ENCODE measurements at regions not wholly inside any gene's neighbourhood (a gene's known extent, or its start where the extent isn't known, plus 50 kb on each side); places are given as distances from the start of the nearest gene placed in this dataset.

DNA sequence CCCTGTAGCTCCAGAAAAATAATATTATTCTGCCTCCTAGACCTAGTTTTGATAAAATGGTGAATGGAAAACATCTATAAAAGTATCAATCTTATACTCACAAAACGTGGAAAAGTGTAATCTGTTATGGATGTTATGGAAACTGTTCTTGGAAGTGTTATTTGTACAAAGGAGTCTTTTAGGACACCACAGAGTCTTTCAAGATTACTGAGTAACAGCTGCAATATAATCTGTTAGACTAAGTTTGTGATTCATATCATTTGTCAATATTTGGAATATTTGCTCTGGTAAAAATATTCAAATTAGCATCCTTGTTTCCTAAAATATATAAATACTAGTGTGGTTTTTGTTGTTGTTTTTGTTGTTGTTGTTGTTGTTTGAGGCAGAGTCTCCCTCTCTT, 87.9 kb downstream of the RAD51AP2 start:
- TF ChIP-seq, protein P1, sequence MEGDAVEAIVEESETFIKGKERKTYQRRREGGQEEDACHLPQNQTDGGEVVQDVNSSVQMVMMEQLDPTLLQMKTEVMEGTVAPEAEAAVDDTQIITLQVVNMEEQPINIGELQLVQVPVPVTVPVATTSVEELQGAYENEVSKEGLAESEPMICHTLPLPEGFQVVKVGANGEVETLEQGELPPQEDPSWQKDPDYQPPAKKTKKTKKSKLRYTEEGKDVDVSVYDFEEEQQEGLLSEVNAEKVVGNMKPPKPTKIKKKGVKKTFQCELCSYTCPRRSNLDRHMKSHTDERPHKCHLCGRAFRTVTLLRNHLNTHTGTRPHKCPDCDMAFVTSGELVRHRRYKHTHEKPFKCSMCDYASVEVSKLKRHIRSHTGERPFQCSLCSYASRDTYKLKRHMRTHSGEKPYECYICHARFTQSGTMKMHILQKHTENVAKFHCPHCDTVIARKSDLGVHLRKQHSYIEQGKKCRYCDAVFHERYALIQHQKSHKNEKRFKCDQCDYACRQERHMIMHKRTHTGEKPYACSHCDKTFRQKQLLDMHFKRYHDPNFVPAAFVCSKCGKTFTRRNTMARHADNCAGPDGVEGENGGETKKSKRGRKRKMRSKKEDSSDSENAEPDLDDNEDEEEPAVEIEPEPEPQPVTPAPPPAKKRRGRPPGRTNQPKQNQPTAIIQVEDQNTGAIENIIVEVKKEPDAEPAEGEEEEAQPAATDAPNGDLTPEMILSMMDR (IDR thresholded peaks at IDR 0.05) = no peak
- no peak for TF ChIP-seq EZH2 (IDR thresholded peaks at IDR 0.05; ENCODE audit: borderline replicate concordance, insufficient read depth, low read depth, low read length, poor library complexity, severe bottlenecking)
